Heart right ventricle (tissue), 16 donors: ENCODE measurements at regions not wholly inside any gene's neighbourhood (a gene's known extent, or its start where the extent isn't known, plus 50 kb on each side); places are given as distances from the start of the nearest gene placed in this dataset.

ENCODE experiments used
- ATAC-seq, 8 donors: fragments of 200-7000 bp; cut with Tn5 transposase; one replicate each; pipeline ENCODE4 v1.9.1; 2020; ENCODE audit warnings: mild to moderate bottlenecking in 8 of 8, moderate library complexity in 8 of 8, moderate number of reproducible peaks in 1 of 8
- DNase-seq, 2 donors: peaks; one replicate each; pipeline ENCODE4 v3.0.0-alpha.2; 2020
- H3K27ac ChIP-seq, 10 donors: fragments of 200-600 bp; sonication (generic) in 2 of 10; one replicate each; pipeline versions ENCODE4 v1.5.0 to v1.8.0; 2020 to 2022; ENCODE audit warnings: mild to moderate bottlenecking in 3 of 10
- H3K27me3 ChIP-seq, 7 donors: fragments of 200-600 bp; one replicate each; pipeline ENCODE4 v1.8.0; 2021 to 2022; ENCODE audit warnings: mild to moderate bottlenecking in 2 of 7
- H3K36me3 ChIP-seq, 9 donors: fragments of 200-600 bp; sonication (generic) in 1 of 9; one replicate each; pipeline versions ENCODE4 v1.5.0 to v1.8.0; 2020 to 2022; ENCODE audit warnings: mild to moderate bottlenecking in 2 of 9
- H3K4me1 ChIP-seq, 9 donors: fragments of 200-600 bp; sonication (generic) in 1 of 9; one replicate each; pipeline versions ENCODE4 v1.5.0 to v1.8.0; 2020 to 2022; ENCODE audit warnings: mild to moderate bottlenecking in 4 of 9
- H3K4me3 ChIP-seq, 10 donors: fragments of 200-600 bp; sonication (generic) in 2 of 10; one replicate each; pipeline versions ENCODE4 v1.5.0 to v1.8.0; 2020 to 2022; ENCODE audit warnings: mild to moderate bottlenecking in 7 of 10, moderate library complexity in 2 of 10
- H3K9me3 ChIP-seq, 11 donors: fragments of 200-600 bp in 10 of 11; sonication (generic) in 2 of 11; one replicate each; pipeline versions ENCODE4 v1.5.0 to v1.8.0; 2013 to 2022; ENCODE audit warnings: mild to moderate bottlenecking in 2 of 11, control low read depth in 1 of 11, moderate library complexity in 1 of 11
- WGBS, 2 donors: extraction: QIAGEN DNeasy Blood & Tissue Kit; methylation state at CpG; one replicate each; pipeline ENCODE4 v1.1.7; 2013; ENCODE audit warnings: inconsistent platforms in 1 of 2; 5-methylcytosine and 5-hydroxymethylcytosine counted together
- intact Hi-C, 10 donors: fragments of 100-400 bp; cut with DNase I; formaldehyde crosslinking; loops; one replicate each; pipeline versions ENCODE4 v1.11.1 to v1.14.2; 2022
- TF ChIP-seq, protein P1 (sequence below), 9 donors: fragments of 200-600 bp; sonication (generic) in 2 of 9; IDR thresholded peaks; one replicate each; pipeline versions ENCODE4 v1.5.0 to v1.8.0; 2021 to 2022; ENCODE audit warnings: antibody characterized with exemption in 9 of 9, mild to moderate bottlenecking in 5 of 9, moderate library complexity in 1 of 9
- donor health status: Arrhythmogenic right ventricular cardiomyopathy.
- donor health status: ischemic (EF 13 %, LVEDD 7.1; RV severe dilation, severe dysfunction).
- donor health status: healthy with polysubstance abuse.
- donor health status: DM: no; HTN: yes; CAD: no.
- donor health status: DM: no; HTN: no; CAD: no.
- donor health status: ischemic (EF 25% LVEDD 6.9; RV normal size, moderate dysfunction).
- donor health status: ischemic (EF 25% LVEDD 5.7; RV mildly dilated, moderate dysfunction).
- donor health status: healthy.
- donor health status: DM: yes; HTN: yes; CAD: no.
- donor health status: Ischemic cardiomyopathy.
- donor health status: ischemic (EF 35%, LVEDD 5.7; RV mildly dilated, moderate dysfunction).
- donor health status: nonischemic (EF 11% LVEDD 7.7; RV severe dilation, severe dysfunction).
- donor health status: DM: yes; HTN: yes; CAD: no.
- donor health status: PGD.
- donor health status: ischemic (EF 29% LVEDD 5.4; RV normal size, mild dysfunction).
- donor health status: nonischemic (EF 23%, LVEDD 6.1; RV moderate dilation, normal function).

DNA sequence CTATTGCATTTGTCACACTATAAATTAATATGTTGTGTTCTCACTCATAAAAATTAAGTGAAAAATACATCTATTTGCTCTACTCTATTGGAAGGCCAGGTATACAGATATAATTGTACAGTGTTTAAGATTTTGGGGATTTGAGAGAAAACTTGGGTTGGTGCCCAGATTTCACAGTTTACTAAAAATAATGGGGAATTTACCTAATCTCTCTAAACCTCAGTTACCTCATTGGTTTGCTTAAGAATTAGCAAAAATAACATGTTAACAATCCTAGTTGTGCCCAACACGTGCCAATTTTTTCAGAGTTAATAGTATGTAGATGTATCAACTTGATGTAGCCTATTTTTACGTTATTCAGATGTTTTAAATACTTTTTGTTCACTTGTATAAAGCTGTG is 1495.3 kb upstream of the PCDH7 start:
- peaks cover 0 to 5% (median 0%) of the 10 kb centered on the region in 11 donors for H3K9me3 ChIP-seq
- 64 to 65% methylated on average over 2 of the region's 2 CpGs for WGBS, 2 donors
- ATAC-seq = no peak
- DNase-seq = no peak
- TF ChIP-seq, protein P1, sequence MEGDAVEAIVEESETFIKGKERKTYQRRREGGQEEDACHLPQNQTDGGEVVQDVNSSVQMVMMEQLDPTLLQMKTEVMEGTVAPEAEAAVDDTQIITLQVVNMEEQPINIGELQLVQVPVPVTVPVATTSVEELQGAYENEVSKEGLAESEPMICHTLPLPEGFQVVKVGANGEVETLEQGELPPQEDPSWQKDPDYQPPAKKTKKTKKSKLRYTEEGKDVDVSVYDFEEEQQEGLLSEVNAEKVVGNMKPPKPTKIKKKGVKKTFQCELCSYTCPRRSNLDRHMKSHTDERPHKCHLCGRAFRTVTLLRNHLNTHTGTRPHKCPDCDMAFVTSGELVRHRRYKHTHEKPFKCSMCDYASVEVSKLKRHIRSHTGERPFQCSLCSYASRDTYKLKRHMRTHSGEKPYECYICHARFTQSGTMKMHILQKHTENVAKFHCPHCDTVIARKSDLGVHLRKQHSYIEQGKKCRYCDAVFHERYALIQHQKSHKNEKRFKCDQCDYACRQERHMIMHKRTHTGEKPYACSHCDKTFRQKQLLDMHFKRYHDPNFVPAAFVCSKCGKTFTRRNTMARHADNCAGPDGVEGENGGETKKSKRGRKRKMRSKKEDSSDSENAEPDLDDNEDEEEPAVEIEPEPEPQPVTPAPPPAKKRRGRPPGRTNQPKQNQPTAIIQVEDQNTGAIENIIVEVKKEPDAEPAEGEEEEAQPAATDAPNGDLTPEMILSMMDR (IDR thresholded peaks at IDR 0.05) = no peak
- no peaks in the 10 kb centered on the region for H3K4me1 ChIP-seq
- H3K27me3 ChIP-seq = no peaks in the 10 kb centered on the region
- intact Hi-C loops = no loop called here
- no peaks in the 10 kb centered on the region for H3K36me3 ChIP-seq
- no peak overlapping the region for H3K4me3 ChIP-seq
- H3K27ac ChIP-seq = no peak overlapping the region

DNA sequence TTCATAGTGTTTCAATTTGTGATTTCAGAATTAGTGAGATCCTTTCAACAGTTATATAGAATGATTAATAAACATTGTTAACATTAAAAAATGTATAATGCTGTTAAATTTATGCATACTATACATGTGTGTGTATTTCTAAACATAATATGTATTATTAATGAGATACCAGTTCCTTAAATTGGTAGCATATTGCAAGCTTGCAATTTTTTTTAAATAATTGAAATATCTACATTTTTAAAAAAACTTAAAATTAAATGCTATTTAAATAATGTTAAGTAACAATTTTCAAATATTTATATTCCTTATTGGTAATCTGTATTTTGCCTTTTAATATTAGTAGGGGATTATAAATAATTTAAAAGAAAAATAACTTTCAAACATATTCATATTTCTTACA is 1479.5 kb upstream of the PCDH7 start:
- Histone ChIP-seq H3K4me3 (no peak overlapping the region), H3K4me1 (no peaks in the 10 kb centered on the region), H3K27ac (no peak overlapping the region), H3K36me3 (no peaks in the 10 kb centered on the region), H3K27me3 (no peaks in the 10 kb centered on the region), H3K9me3 (no peaks in the 10 kb centered on the region)
- no peak for ATAC-seq
- DNase-seq = no peak
- intact Hi-C loops = no loop called here
- TF ChIP-seq, protein P1 (IDR thresholded peaks at IDR 0.05) = no peak

DNA sequence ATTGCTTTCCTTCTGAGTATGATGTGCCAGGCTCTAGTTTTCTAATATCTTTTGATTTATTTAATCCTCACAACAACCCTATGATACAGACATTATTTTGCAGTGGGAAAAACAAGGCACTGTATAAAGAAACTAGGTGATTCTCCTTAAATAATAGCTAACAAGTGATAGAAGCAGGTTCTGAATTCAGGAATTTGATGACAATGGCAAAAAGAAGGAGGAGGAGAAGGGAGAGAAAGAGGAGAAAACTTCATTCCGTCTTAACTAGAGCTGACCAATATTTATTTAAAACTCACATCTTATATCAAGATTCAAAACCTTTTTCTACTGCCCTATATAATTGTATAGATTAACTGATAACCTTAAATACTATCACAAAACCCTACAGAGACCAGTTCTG is 1477.1 kb upstream of the PCDH7 start:
- Histone ChIP-seq H3K9me3 (no peaks in the 10 kb centered on the region), H3K36me3 (no peaks in the 10 kb centered on the region), H3K4me3 (no peak overlapping the region), H3K27ac (no peak overlapping the region), H3K27me3 (no peaks in the 10 kb centered on the region), H3K4me1 (no peaks in the 10 kb centered on the region)
- intact Hi-C loops = no loop called here
- DNase-seq (no peak), ATAC-seq (no peak)
- TF ChIP-seq, protein P1 (IDR thresholded peaks at IDR 0.05) = no peak
- 90 to 97% methylated on average over 1 of the region's 1 CpG for WGBS, 2 donors

DNA sequence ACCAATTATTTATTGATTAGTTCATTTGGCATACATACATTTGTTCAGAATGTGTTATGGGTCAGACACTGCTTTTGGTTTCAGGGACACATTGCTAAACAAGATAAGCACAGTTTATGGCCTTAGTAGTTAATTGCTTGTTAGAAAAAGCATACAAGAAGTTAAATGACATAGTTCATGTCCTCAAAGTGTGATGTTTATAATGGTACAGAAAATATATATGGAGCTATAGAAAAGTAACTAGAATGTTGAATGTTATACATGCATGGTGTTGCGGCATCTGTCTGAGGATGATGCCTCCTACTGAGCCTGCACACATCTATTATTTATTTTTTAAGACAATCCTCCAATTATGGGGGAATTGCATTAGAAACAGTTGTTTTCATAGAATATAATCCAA is 1476.3 kb upstream of the PCDH7 start:
- ATAC-seq (no peak), DNase-seq (no peak)
- intact Hi-C loops = no loop called here
- Histone ChIP-seq H3K4me3 (no peak overlapping the region), H3K36me3 (no peaks in the 10 kb centered on the region), H3K9me3 (no peaks in the 10 kb centered on the region), H3K27ac (no peak overlapping the region), H3K27me3 (no peaks in the 10 kb centered on the region), H3K4me1 (no peaks in the 10 kb centered on the region)
- WGBS, 2 donors = 95 to 99% methylated on average over 1 of the region's 1 CpG
- TF ChIP-seq, protein P1 (IDR thresholded peaks at IDR 0.05) = no peak

DNA sequence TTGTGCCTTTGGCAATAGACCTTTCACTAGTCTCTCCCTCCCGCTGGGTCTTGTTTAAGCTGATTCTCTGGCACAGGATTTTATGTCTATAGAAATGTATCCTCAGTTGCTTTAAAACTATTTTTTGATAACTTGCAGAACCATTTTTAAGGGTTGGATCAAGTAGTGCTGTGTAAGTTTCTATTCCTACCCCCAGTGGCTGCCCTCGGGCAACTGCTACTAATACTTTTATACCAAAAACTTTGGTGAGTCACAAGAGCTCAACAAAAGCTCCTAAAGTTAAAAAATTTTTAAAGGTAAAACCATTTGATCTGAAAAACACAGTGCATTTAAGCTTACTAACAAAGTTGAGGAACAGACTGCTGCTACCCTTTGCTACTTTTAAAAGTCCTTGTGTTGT is 1460.6 kb upstream of the PCDH7 start:
- Histone ChIP-seq H3K36me3 (no peaks in the 10 kb centered on the region), H3K27me3 (no peaks in the 10 kb centered on the region), H3K4me3 (no peak overlapping the region), H3K27ac (no peak overlapping the region), H3K9me3 (peaks cover 0 to 3% (median 0%) of the 10 kb centered on the region in 11 donors), H3K4me1 (no peaks in the 10 kb centered on the region)
- TF ChIP-seq, protein P1 (IDR thresholded peaks at IDR 0.05) = no peak
- intact Hi-C loops = no loop called here
- no peak for DNase-seq
- 82 to 85% methylated on average over 2 of the region's 2 CpGs for WGBS, 2 donors
- no peak for ATAC-seq
